Right lobe of liver (tissue), 6 donors: ENCODE measurements at regions not wholly inside any gene's neighbourhood (a gene's known extent, or its start where the extent isn't known, plus 50 kb on each side); places are given as distances from the start of the nearest gene placed in this dataset.

Experiments
- ATAC-seq, 4 donors: fragments of 200-7000 bp; cut with Tn5 transposase; one replicate each; pipeline ENCODE4 v1.9.1; 2020; ENCODE audit warnings: mild to moderate bottlenecking in 4 of 4, moderate library complexity in 4 of 4
- DNase-seq, 3 donors: peaks; one replicate each; pipeline ENCODE4 v3.0.0-alpha.2; 2020
- H3K27ac ChIP-seq, 3 donors: fragments of 200-600 bp; one replicate each; pipeline ENCODE4 v1.8.0; 2022
- H3K27me3 ChIP-seq, 2 donors: fragments of 200-600 bp; one replicate each; pipeline ENCODE4 v1.8.0; 2022
- H3K36me3 ChIP-seq, 4 donors: fragments of 200-600 bp; sonication (generic) in 1 of 4; one replicate each; pipeline versions ENCODE4 v1.5.1 to v1.8.0; 2017 to 2022; ENCODE audit warnings: control low read depth in 1 of 4
- H3K4me1 ChIP-seq, 4 donors: fragments of 200-600 bp; sonication (generic) in 1 of 4; one replicate each; pipeline versions ENCODE4 v1.5.1 to v1.8.0; 2017 to 2022; ENCODE audit warnings: control low read depth in 1 of 4
- H3K4me3 ChIP-seq, 3 donors: fragments of 200-600 bp; one replicate each; pipeline ENCODE4 v1.8.0; 2022
- H3K9me3 ChIP-seq, 4 donors: fragments of 200-600 bp; sonication (generic) in 1 of 4; one replicate each; pipeline versions ENCODE4 v1.5.1 to v1.8.0; 2017 to 2022; ENCODE audit warnings: control low read depth in 1 of 4
- POLR2A ChIP-seq: fragments of 450-650 bp; IDR thresholded peaks from one replicate; pipeline ENCODE4 v1.6.1; 2017; ENCODE audit warnings: antibody characterized with exemption, mild to moderate bottlenecking
- WGBS: methylation state at CpG from one replicate; pipeline ENCODE4 v1.1.6; 2018; ENCODE audit warnings: low coverage, low lambda C conversion rate; ENCODE audit not compliant: insufficient coverage; ENCODE audit errors: missing lambda C conversion rate; 5-methylcytosine and 5-hydroxymethylcytosine counted together
- intact Hi-C, 2 donors: fragments of 100-400 bp; cut with DNase I; formaldehyde crosslinking; loops; one replicate each; pipeline versions ENCODE4 v1.11.2 to v1.14.1; 2022
- TF ChIP-seq, protein P1 (sequence below), 4 donors: fragments of 200-600 bp in 3 of 4; fragments of 450-650 bp in 1 of 4; IDR thresholded peaks; one replicate each; pipeline versions ENCODE4 v1.5.1 to v1.8.0; 2016 to 2022; ENCODE audit warnings: antibody characterized with exemption in 4 of 4, mild to moderate bottlenecking in 2 of 4
- donor health status: DM: no; HTN: yes; CAD: no.
- donor health status: DM: no; HTN: no; CAD: no.
- donor health status: DM: no; HTN: no; CAD: no.
- donor health status: DM: no; HTN: yes; CAD: no.
- donor health status: DM: no; HTN: yes; CAD: no.

DNA sequence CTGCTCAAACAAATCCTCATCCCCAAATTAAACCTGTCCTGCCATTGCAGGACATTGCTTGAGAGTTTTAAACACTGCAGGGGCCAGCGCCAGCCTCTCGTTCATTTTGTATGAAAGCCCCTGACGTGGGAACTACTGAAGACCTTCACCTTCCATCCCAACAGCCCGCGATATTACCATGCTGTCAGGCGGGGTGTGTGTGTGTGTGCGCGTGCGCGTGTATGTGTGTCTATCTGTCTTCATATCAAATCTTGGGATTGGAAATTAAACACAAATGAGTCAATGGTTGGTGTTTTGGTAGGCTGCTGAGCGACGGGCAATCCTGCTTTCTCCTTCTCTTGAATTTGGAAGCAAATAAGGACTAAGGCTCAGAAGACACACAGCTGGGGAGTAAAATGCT lies 776.9 kb downstream of the TBC1D22A start:
- ATAC-seq (no peak), DNase-seq (no peak)
- H3K36me3 ChIP-seq: no peaks in the 10 kb centered on the region
- no peak for TF ChIP-seq POLR2A
- TF ChIP-seq, protein P1, sequence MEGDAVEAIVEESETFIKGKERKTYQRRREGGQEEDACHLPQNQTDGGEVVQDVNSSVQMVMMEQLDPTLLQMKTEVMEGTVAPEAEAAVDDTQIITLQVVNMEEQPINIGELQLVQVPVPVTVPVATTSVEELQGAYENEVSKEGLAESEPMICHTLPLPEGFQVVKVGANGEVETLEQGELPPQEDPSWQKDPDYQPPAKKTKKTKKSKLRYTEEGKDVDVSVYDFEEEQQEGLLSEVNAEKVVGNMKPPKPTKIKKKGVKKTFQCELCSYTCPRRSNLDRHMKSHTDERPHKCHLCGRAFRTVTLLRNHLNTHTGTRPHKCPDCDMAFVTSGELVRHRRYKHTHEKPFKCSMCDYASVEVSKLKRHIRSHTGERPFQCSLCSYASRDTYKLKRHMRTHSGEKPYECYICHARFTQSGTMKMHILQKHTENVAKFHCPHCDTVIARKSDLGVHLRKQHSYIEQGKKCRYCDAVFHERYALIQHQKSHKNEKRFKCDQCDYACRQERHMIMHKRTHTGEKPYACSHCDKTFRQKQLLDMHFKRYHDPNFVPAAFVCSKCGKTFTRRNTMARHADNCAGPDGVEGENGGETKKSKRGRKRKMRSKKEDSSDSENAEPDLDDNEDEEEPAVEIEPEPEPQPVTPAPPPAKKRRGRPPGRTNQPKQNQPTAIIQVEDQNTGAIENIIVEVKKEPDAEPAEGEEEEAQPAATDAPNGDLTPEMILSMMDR (IDR thresholded peaks at IDR 0.05): no peak
- H3K4me3 ChIP-seq: no peak overlapping the region
- H3K27me3 ChIP-seq: no peaks in the 10 kb centered on the region
- no peaks in the 10 kb centered on the region for H3K9me3 ChIP-seq
- H3K27ac ChIP-seq: no peak overlapping the region
- no peaks in the 10 kb centered on the region for H3K4me1 ChIP-seq
- 82% methylated on average over 12 of the region's 12 CpGs for WGBS
- intact Hi-C loops: no loop called here

GRCh38 chr22:47535681-47536080 lies 773.2 kb downstream of the TBC1D22A start:
- H3K9me3 ChIP-seq: no peaks in the 10 kb centered on the region
- 57% methylated on average over 5 of the region's 13 CpGs for WGBS
- TF ChIP-seq, protein P1 (IDR thresholded peaks at IDR 0.05): no peak
- no peak for TF ChIP-seq POLR2A
- intact Hi-C loops: no loop called here
- H3K4me3 ChIP-seq: no peak overlapping the region
- ATAC-seq: no peak
- H3K4me1 ChIP-seq: no peaks in the 10 kb centered on the region
- no peak overlapping the region for H3K27ac ChIP-seq
- no peak for DNase-seq
- no peaks in the 10 kb centered on the region for H3K27me3 ChIP-seq
- H3K36me3 ChIP-seq: no peaks in the 10 kb centered on the region

- H3K4me1 ChIP-seq: no peaks in the 10 kb centered on the region
- no peaks in the 10 kb centered on the region for H3K27me3 ChIP-seq
- no peak for DNase-seq
- TF ChIP-seq, protein P1 (IDR thresholded peaks at IDR 0.05): no peak
- TF ChIP-seq POLR2A: no peak
- ATAC-seq: no peak
- intact Hi-C loops: no loop called here
- no peaks in the 10 kb centered on the region for H3K9me3 ChIP-seq
- WGBS: 80% methylated on average over 1 of the region's 9 CpGs
- no peak overlapping the region for H3K27ac ChIP-seq
- H3K4me3 ChIP-seq: no peak overlapping the region
- no peaks in the 10 kb centered on the region for H3K36me3 ChIP-seq
These were observed 772.5 kb downstream of the TBC1D22A start for GRCh38 chr22:47534804-47535410.

DNA sequence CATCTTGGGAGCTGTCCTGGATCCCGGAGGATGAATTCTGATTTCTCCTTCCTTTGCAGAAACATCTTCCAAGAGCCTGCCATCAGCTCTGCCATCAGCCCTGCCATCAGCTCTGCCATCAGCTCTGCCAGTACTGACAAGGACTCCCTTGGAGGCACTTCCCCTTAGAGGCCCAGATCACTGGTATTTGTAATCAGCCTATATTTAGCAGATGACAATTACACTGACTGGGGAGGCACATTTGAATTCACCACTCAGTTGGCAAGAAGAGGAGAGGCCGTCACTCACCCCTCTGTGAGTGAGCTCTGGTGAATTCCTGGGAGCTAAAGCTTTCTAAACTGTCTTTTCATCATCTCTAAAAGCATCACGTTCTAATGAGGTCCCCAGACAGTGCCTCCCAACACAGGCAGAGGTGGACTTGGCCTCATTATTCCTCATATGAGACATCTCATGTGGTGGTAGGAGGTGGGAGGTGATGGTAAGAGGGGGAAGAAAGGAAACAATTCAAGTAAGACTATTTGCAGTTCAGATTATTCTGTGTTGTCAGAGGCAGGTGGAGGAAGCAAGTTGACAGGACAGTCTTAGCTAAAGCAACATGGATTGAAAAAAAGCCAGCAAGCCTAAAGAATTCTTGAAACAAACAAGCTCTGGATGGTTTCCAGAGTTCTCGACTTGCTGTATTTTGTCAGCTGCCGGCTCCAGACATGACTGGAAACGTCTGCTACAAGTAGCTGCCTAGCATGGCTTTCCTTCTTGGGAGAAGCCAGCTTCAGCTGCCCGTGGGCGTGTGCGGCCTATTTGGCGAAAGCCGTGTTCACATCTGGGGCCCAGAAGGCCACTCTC lies 771.7 kb downstream of the TBC1D22A start:
- H3K4me3 ChIP-seq: no peak overlapping the region
- ATAC-seq: no peak
- no peaks in the 10 kb centered on the region for H3K4me1 ChIP-seq
- TF ChIP-seq, protein P1 (IDR thresholded peaks at IDR 0.05): no peak
- no peak for TF ChIP-seq POLR2A
- no peak overlapping the region for H3K27ac ChIP-seq
- no peak for DNase-seq
- 53% methylated on average over 10 of the region's 11 CpGs for WGBS
- intact Hi-C loops: no loop called here
- no peaks in the 10 kb centered on the region for H3K9me3 ChIP-seq
- no peaks in the 10 kb centered on the region for H3K27me3 ChIP-seq
- H3K36me3 ChIP-seq: no peaks in the 10 kb centered on the region
